ENCODE measurements at regions not wholly inside any gene's neighbourhood (a gene's known extent, or its start where the extent isn't known, plus 50 kb on each side); places are given as distances from the start of the nearest gene placed in this dataset.
"Not testable (repeated sequence)": the region's sequence is repeated elsewhere in the genome, so short reads cannot be mapped to it uniquely, and the experiment has no call there.

DNA sequence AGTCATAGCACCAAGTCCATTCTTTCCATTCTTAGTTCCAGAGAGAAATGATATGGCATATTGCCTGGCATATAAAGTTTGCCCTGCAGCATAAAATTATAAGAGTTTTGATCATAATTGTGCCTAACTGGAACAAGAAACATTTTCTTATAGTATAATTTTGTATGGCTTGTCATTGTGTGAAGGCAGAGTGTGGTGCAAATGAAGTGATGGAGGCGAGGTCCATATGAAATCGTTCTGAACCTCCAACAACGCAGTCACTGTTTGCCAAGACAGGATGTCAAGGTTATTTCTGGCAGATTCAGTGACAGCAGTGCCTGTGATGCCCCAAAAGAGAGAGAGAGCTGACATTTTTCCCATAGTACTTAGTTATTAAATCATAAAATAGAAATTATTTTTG is 584.0 kb downstream of the ADGRL2 start:
- Mint-ChIP-seq H3K9me3 (peaks cover 0 to 5% (median 0%) of the 10 kb centered on the region in 11 donors), H3K4me1 (no peaks in the 10 kb centered on the region), H3K36me3 (no peaks in the 10 kb centered on the region), H3K27me3 (peaks cover 0 to 11% (median 0%) of the 10 kb centered on the region in 5 donors), H3K27ac (no peak overlapping the region), H3K4me3 (no peak overlapping the region)
- no peaks in the 10 kb centered on the region for H3K27me3 ChIP-seq (ENCODE audit: control insufficient read depth in 2 of 2, insufficient read depth in 2 of 2, low read length in 2 of 2)
- ChIA-PET CTCF (interaction anchor here (0.6 kb wide), 1 partner anchor 10 kb away, joined by 3 read pairs; no protein-coding TSS in a partner anchor), POLR2A (no interaction called here)
- H3K9me3 ChIP-seq (ENCODE audit: control insufficient read depth in 2 of 3, low read length in 3 of 3) = no peaks in the 10 kb centered on the region
- intact Hi-C loops (cut with micrococcal nuclease) = no loop called here
- no peaks in the 10 kb centered on the region for H3K4me1 ChIP-seq (ENCODE audit: control insufficient read depth in 2 of 2, insufficient read depth in 2 of 2, low read length in 2 of 2)
- no peak for ATAC-seq
- no peak overlapping the region for H3K4me3 ChIP-seq (ENCODE audit: low read length)
- no peak for DNase-seq
- no peaks in the 10 kb centered on the region for H3K36me3 ChIP-seq (ENCODE audit: control insufficient read depth in 2 of 3, insufficient read depth in 3 of 3, low read length in 3 of 3)
- no peak overlapping the region for H3K27ac ChIP-seq (ENCODE audit: low read depth, low read length)

DNA sequence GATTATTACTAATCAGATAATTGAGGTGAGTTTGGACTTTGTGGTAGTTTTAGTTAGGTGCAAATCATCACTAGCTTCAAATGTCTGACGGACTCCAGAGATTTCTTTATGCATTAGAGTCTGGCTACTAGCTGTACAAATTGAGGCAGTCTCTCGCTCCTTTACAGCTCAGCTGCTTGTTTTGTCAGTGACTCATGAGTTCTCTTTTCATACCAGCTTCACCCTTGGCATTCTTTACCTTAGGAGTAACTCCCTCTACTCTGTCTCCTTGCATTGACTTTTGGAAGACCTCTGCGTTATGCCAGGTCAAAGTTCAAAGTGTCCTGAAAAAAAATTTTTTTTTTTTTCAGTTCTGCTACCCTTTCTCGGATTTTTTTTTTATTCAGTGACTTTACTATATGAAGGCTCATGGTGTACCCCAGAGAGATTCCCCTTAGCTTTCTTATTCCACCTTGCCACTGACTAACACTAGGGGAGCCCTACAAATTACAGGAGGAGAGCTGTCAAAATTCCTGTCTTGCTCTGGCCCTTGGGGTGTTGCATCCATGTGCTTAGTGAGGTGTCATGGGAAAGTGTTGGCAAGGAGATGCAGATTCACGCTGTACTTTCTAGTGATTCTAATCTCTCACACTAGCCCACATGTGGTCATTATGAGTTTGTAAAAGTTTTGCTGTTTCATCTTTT is 576.6 kb downstream of the ADGRL2 start:
- Histone ChIP-seq H3K9me3 (ENCODE audit: control insufficient read depth in 2 of 3, low read length in 3 of 3) (no peaks in the 10 kb centered on the region), H3K36me3 (ENCODE audit: control insufficient read depth in 2 of 3, insufficient read depth in 3 of 3, low read length in 3 of 3) (no peaks in the 10 kb centered on the region), H3K27ac (ENCODE audit: low read depth, low read length) (no peak overlapping the region), H3K27me3 (ENCODE audit: control insufficient read depth in 2 of 2, insufficient read depth in 2 of 2, low read length in 2 of 2) (no peaks in the 10 kb centered on the region), H3K4me3 (ENCODE audit: low read length) (no peak overlapping the region), H3K4me1 (ENCODE audit: control insufficient read depth in 2 of 2, insufficient read depth in 2 of 2, low read length in 2 of 2) (no peaks in the 10 kb centered on the region)
- Mint-ChIP-seq H3K27me3 (peaks cover 0 to 15% (median 6%) of the 10 kb centered on the region in 5 donors), H3K36me3 (no peaks in the 10 kb centered on the region), H3K9me3 (peaks cover 0 to 9% (median 0%) of the 10 kb centered on the region in 11 donors), H3K4me3 (no peak overlapping the region), H3K4me1 (no peaks in the 10 kb centered on the region), H3K27ac (no peak overlapping the region)
- DNase-seq (no peak), ATAC-seq (no peak)
- ChIA-PET POLR2A (interaction anchor here (0.6 kb wide), 1 partner anchor 1635 kb away, joined by 6 read pairs; no protein-coding TSS in a partner anchor), CTCF (no interaction called here)
- intact Hi-C loops (cut with micrococcal nuclease) = no loop called here

DNA sequence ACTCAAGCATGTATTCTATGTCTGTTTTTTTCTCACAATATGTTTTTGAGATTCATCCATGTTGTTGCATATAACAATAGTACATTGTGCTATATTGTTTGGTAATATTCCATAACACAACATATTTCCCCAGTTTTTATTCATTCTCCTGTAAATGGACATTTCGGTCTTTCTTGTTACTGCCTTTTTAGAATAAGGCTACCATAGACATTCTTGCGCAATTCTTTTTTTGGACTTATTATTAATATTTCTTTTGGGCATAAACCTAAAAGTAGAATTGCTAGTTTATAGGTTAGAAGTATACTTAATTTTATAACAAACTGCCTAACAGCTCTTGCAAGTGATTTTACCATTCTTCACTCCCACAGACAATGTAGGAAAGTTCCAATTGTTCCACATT is 573.0 kb downstream of the ADGRL2 start:
- Histone ChIP-seq H3K27me3 (ENCODE audit: control insufficient read depth in 2 of 2, insufficient read depth in 2 of 2, low read length in 2 of 2) (no peaks in the 10 kb centered on the region), H3K9me3 (ENCODE audit: control insufficient read depth in 2 of 3, low read length in 3 of 3) (no peaks in the 10 kb centered on the region), H3K4me3 (ENCODE audit: low read length) (no peak overlapping the region), H3K27ac (ENCODE audit: low read depth, low read length) (no peak overlapping the region), H3K4me1 (ENCODE audit: control insufficient read depth in 2 of 2, insufficient read depth in 2 of 2, low read length in 2 of 2) (no peaks in the 10 kb centered on the region), H3K36me3 (ENCODE audit: control insufficient read depth in 2 of 3, insufficient read depth in 3 of 3, low read length in 3 of 3) (no peaks in the 10 kb centered on the region)
- Mint-ChIP-seq H3K4me1 (no peaks in the 10 kb centered on the region), H3K27me3 (peaks cover 0 to 15% (median 0%) of the 10 kb centered on the region in 5 donors), H3K9me3 (peaks cover 0 to 6% (median 0%) of the 10 kb centered on the region in 11 donors), H3K4me3 (no peak overlapping the region), H3K27ac (no peak overlapping the region), H3K36me3 (no peaks in the 10 kb centered on the region)
- ChIA-PET CTCF (no interaction called here), POLR2A (no interaction called here)
- intact Hi-C loops (cut with micrococcal nuclease) = no loop called here
- DNase-seq (no peak), ATAC-seq (no peak)

DNA sequence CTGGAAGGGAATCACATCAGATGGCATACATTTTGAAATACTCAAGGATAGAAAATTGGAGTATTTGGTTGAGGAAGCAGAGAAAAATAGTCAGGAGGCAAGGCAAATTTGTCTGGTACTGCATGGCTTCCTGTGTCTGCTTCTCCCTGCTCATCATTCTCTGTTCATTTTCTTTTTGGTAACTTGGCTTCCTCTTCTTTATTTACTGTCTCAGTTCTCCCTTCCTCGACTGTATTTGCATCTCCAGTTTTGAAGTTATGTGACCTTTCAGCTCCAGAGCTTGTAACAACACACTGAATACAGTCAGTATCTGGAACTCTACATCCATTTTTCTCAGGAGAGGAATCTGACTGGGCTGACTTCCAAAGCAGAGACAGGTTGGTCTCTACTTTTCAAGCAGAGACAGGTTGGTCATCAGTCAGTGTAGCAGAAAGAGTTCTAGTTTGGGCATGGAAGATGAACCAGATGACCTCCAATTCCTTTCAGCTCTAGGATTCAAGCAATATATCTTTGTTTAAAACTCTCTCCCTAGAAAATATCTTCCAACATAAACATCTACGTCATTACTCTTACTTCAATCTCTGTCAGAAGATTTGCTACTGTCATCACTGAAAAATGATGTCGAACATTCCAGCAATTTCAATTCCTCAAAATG is 571.2 kb downstream of the ADGRL2 start:
- Mint-ChIP-seq H3K4me3 (no peak overlapping the region), H3K4me1 (no peaks in the 10 kb centered on the region), H3K36me3 (no peaks in the 10 kb centered on the region), H3K27me3 (peaks cover 0 to 12% (median 0%) of the 10 kb centered on the region in 5 donors), H3K9me3 (peaks cover 0 to 12% (median 0%) of the 10 kb centered on the region in 11 donors), H3K27ac (no peak overlapping the region)
- H3K9me3 ChIP-seq (ENCODE audit: control insufficient read depth in 2 of 3, low read length in 3 of 3) = no peaks in the 10 kb centered on the region
- H3K27ac ChIP-seq (ENCODE audit: low read depth, low read length) = no peak overlapping the region
- no peak overlapping the region for H3K4me3 ChIP-seq (ENCODE audit: low read length)
- no peaks in the 10 kb centered on the region for H3K4me1 ChIP-seq (ENCODE audit: control insufficient read depth in 2 of 2, insufficient read depth in 2 of 2, low read length in 2 of 2)
- POLR2A ChIA-PET = no interaction called here
- H3K27me3 ChIP-seq (ENCODE audit: control insufficient read depth in 2 of 2, insufficient read depth in 2 of 2, low read length in 2 of 2) = no peaks in the 10 kb centered on the region
- ATAC-seq (no peak), DNase-seq (no peak)
- intact Hi-C loops (cut with micrococcal nuclease) = no loop called here
- CTCF ChIA-PET = no interaction called here
- H3K36me3 ChIP-seq (ENCODE audit: control insufficient read depth in 2 of 3, insufficient read depth in 3 of 3, low read length in 3 of 3) = no peaks in the 10 kb centered on the region

DNA sequence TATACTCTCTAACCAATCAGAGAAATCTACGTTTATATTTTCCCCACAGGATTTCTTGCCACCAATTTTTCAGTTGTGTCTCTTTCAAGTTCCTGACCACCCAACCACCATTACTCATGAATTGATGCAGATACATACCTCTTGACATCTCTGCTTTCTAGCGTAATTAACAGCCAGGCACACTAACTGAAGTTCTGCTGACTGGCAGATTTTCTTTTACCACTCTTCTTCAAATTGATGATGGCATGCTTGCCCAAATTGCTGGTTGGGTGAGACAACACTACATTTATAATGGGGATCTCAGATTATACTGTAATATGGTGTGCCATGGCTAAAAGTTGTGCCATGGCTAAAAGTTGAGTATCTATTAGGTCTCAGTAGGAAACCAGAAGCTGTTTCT is 566.7 kb downstream of the ADGRL2 start:
- Histone ChIP-seq H3K9me3 (ENCODE audit: control insufficient read depth in 2 of 3, low read length in 3 of 3) (no peaks in the 10 kb centered on the region), H3K27me3 (ENCODE audit: control insufficient read depth in 2 of 2, insufficient read depth in 2 of 2, low read length in 2 of 2) (no peaks in the 10 kb centered on the region), H3K27ac (ENCODE audit: low read depth, low read length) (no peak overlapping the region), H3K4me3 (ENCODE audit: low read length) (no peak overlapping the region), H3K4me1 (ENCODE audit: control insufficient read depth in 2 of 2, insufficient read depth in 2 of 2, low read length in 2 of 2) (no peaks in the 10 kb centered on the region), H3K36me3 (ENCODE audit: control insufficient read depth in 2 of 3, insufficient read depth in 3 of 3, low read length in 3 of 3) (no peaks in the 10 kb centered on the region)
- ATAC-seq (no peak), DNase-seq (no peak)
- H3K4me3 Mint-ChIP-seq = no peak overlapping the region
- intact Hi-C loops (cut with micrococcal nuclease) = no loop called here
- H3K9me3 Mint-ChIP-seq = peaks cover 0 to 6% (median 0%) of the 10 kb centered on the region in 11 donors
- ChIA-PET POLR2A (no interaction called here), CTCF (no interaction called here)
- no peaks in the 10 kb centered on the region for H3K4me1 Mint-ChIP-seq
- no peak overlapping the region for H3K27ac Mint-ChIP-seq
- no peaks in the 10 kb centered on the region for H3K27me3 Mint-ChIP-seq
- H3K36me3 Mint-ChIP-seq = no peaks in the 10 kb centered on the region

DNA sequence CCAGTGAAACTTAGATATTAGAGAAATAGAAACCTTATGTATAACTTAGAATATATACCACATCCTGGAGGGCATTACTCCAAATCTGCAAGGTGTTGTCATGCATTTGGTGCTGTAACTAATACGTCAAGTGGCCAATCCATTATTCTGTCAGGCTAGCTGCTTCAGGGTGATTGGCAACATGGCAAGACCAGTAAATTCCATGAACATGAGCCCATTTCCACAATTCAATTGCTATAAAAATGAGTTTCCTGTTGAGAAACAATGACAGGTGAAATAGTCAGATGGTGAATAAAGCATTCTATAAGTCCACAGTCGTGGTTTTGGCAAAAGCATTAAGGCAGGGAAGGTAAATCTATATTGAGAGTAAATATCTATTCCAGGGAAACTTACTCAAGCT is 566.0 kb downstream of the ADGRL2 start:
- no peak overlapping the region for H3K27ac Mint-ChIP-seq
- Histone ChIP-seq H3K4me3 (ENCODE audit: low read length) (no peak overlapping the region), H3K27me3 (ENCODE audit: control insufficient read depth in 2 of 2, insufficient read depth in 2 of 2, low read length in 2 of 2) (no peaks in the 10 kb centered on the region), H3K36me3 (ENCODE audit: control insufficient read depth in 2 of 3, insufficient read depth in 3 of 3, low read length in 3 of 3) (no peaks in the 10 kb centered on the region), H3K27ac (ENCODE audit: low read depth, low read length) (no peak overlapping the region), H3K9me3 (ENCODE audit: control insufficient read depth in 2 of 3, low read length in 3 of 3) (no peaks in the 10 kb centered on the region), H3K4me1 (ENCODE audit: control insufficient read depth in 2 of 2, insufficient read depth in 2 of 2, low read length in 2 of 2) (no peaks in the 10 kb centered on the region)
- ATAC-seq = no peak
- H3K4me3 Mint-ChIP-seq = no peak overlapping the region
- ChIA-PET POLR2A (no interaction called here), CTCF (no interaction called here)
- DNase-seq = no peak
- peaks cover 0 to 6% (median 0%) of the 10 kb centered on the region in 11 donors for H3K9me3 Mint-ChIP-seq
- H3K4me1 Mint-ChIP-seq = no peaks in the 10 kb centered on the region
- H3K36me3 Mint-ChIP-seq = no peaks in the 10 kb centered on the region
- intact Hi-C loops (cut with micrococcal nuclease) = no loop called here
- no peaks in the 10 kb centered on the region for H3K27me3 Mint-ChIP-seq

DNA sequence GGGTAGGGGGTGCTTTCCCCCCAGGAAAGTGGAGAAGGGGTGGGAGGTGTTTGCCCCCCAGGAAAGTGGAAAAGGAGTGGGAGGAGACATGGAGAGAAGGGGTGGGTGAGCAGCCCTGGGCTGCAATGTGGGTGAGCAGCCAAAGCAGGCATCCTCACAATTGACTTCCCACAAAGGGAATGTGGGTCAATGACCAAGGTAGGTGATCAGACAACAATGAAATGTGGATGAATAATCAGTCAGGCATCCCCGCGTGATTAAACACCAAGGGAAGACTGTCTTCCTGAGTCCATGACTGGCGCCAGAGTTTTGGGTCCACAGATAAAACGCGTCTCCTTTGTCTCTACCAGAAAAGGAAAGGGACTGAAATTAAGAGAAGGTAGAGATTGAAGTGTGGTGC is 558.8 kb downstream of the ADGRL2 start:
- CTCF ChIA-PET; ATAC-seq; H3K4me3 ChIP-seq (ENCODE audit: low read length); H3K9me3 Mint-ChIP-seq; H3K9me3 ChIP-seq (ENCODE audit: control insufficient read depth in 2 of 3, low read length in 3 of 3); intact Hi-C loops (cut with micrococcal nuclease); H3K27me3 ChIP-seq (ENCODE audit: control insufficient read depth in 2 of 2, insufficient read depth in 2 of 2, low read length in 2 of 2); H3K4me3 Mint-ChIP-seq; POLR2A ChIA-PET; H3K36me3 Mint-ChIP-seq; H3K4me1 ChIP-seq (ENCODE audit: control insufficient read depth in 2 of 2, insufficient read depth in 2 of 2, low read length in 2 of 2); H3K27ac ChIP-seq (ENCODE audit: low read depth, low read length); H3K4me1 Mint-ChIP-seq; H3K27ac Mint-ChIP-seq; H3K27me3 Mint-ChIP-seq; H3K36me3 ChIP-seq (ENCODE audit: control insufficient read depth in 2 of 3, insufficient read depth in 3 of 3, low read length in 3 of 3); DNase-seq: not testable (repeated sequence)
